ENCODE measurements at regions not wholly inside any gene's neighbourhood (a gene's known extent, or its start where the extent isn't known, plus 50 kb on each side); places are given as distances from the start of the nearest gene placed in this dataset.

GRCh38 chr11:33575311-33575710 lies 125.3 kb downstream of the C11orf91 start:
- no peak for TF ChIP-seq CTCF (conservative IDR thresholded peaks at IDR 0.05 in 1 of 2, IDR thresholded peaks at IDR 0.05 in 1 of 2; ENCODE audit: extremely low read depth in 1 of 2, insufficient read depth in 1 of 2, low read depth in 1 of 2, low read length in 2 of 2)
- TF ChIP-seq EZH2 (IDR thresholded peaks at IDR 0.05; ENCODE audit: borderline replicate concordance, low read length), result no peak

Data from mammary epithelial cell (primary cell).